H1 (cell line): ENCODE measurements at regions not wholly inside any gene's neighbourhood (a gene's known extent, or its start where the extent isn't known, plus 50 kb on each side); places are given as distances from the start of the nearest gene placed in this dataset.

Source experiments
- CHD7 ChIP-seq: fragments of 300-600 bp; sonication (generic); IDR thresholded peaks from 2 replicates; pipeline ENCODE4 v1.7.1; 2012; ENCODE audit warnings: low read length, moderate library complexity, mild to moderate bottlenecking, inconsistent platforms; ENCODE audit not compliant: insufficient replicate concordance
- CREB1 ChIP-seq: IDR thresholded peaks from 2 replicates; pipeline ENCODE4 v1.6.1; 2012; ENCODE audit warnings: inconsistent platforms
- HDAC2 ChIP-seq, 2 experiments: fragments of 300-600 bp in 1 of 2; sonication (generic) in 1 of 2; IDR thresholded peaks; 2 replicates each; pipeline ENCODE4 v1.6.1; 2011 to 2012; ENCODE audit warnings: low read depth in 2 of 2, low read length in 2 of 2, mild to moderate bottlenecking in 2 of 2, moderate library complexity in 2 of 2, borderline replicate concordance in 1 of 2, inconsistent platforms in 1 of 2
- KDM4A ChIP-seq: IDR thresholded peaks from one replicate; pipeline ENCODE4 v1.7.1; 2012; ENCODE audit warnings: low read depth, mild to moderate bottlenecking, moderate library complexity, low read length, inconsistent platforms; ENCODE audit not compliant: severe bottlenecking
- SIRT6 ChIP-seq: IDR thresholded peaks from one replicate; pipeline ENCODE4 v1.7.1; 2012; ENCODE audit warnings: low read length, inconsistent platforms
- TCF12 ChIP-seq: IDR thresholded peaks from 2 replicates; pipeline ENCODE4 v1.6.1; 2011; ENCODE audit warnings: low read depth, mild to moderate bottlenecking, low read length
- USF2 ChIP-seq: IDR thresholded peaks from 2 replicates; pipeline ENCODE4 v1.6.1; 2011; ENCODE audit warnings: low read length, improper control_type of control experiment
- TF ChIP-seq, protein P1 (sequence below): IDR thresholded peaks from 2 replicates; pipeline ENCODE4 v1.6.1; 2012; ENCODE audit warnings: inconsistent platforms
- TF ChIP-seq, protein P2 (sequence below): IDR thresholded peaks from 2 replicates; pipeline ENCODE4 v1.6.1; 2012; ENCODE audit warnings: inconsistent platforms

GRCh38 chr12:11496157-11496851 lies 100.9 kb upstream of the PRB2 start (continued):
- no peak for TF ChIP-seq CHD7
- peak; percentile 83 for TF ChIP-seq USF2
- TF ChIP-seq TCF12 = no peak
- no peak for TF ChIP-seq CREB1
- no peak for TF ChIP-seq SIRT6
- no peak for TF ChIP-seq KDM4A
- TF ChIP-seq, protein P1, sequence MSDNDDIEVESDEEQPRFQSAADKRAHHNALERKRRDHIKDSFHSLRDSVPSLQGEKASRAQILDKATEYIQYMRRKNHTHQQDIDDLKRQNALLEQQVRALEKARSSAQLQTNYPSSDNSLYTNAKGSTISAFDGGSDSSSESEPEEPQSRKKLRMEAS = peak; percentile 63
- TF ChIP-seq, protein P2, sequence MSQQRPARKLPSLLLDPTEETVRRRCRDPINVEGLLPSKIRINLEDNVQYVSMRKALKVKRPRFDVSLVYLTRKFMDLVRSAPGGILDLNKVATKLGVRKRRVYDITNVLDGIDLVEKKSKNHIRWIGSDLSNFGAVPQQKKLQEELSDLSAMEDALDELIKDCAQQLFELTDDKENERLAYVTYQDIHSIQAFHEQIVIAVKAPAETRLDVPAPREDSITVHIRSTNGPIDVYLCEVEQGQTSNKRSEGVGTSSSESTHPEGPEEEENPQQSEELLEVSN = peak; percentile 28; the same call in 1 of the 2 replicates
- no peak for TF ChIP-seq HDAC2 (IDR thresholded peaks at IDR 0.05; ENCODE audit: borderline replicate concordance in 1 of 2, low read depth in 2 of 2, low read length in 2 of 2)
- TF ChIP-seq, all 59 proteins: peak for 3
